A549 (cell line): ENCODE measurements at regions not wholly inside any gene's neighbourhood (a gene's known extent, or its start where the extent isn't known, plus 50 kb on each side); places are given as distances from the start of the nearest gene placed in this dataset.

Experiments
- EHMT2 ChIP-seq: fragments of 200-600 bp; sonication (generic); IDR thresholded peaks from 2 replicates; pipeline ENCODE4 v1.6.1; 2016; ENCODE audit warnings: antibody characterized with exemption, low read depth, mild to moderate bottlenecking, moderate library complexity
- EP300 ChIP-seq, 2 experiments: fragments of >200 bp; sonication (Bioruptor Twin); formaldehyde crosslinking; IDR thresholded peaks; 2 replicates in 1 of 2; 3 replicates in 1 of 2; pipeline ENCODE4 v1.6.1; 2016 to 2017
- KDM1A ChIP-seq: fragments of 200-600 bp; sonication (generic); IDR thresholded peaks from 2 replicates; pipeline ENCODE4 v1.6.1; 2016; ENCODE audit warnings: low read depth, mild to moderate bottlenecking
- RAD21 ChIP-seq, 2 experiments: fragments of >200 bp in 1 of 2; sonication (Bioruptor Twin) in 1 of 2; formaldehyde crosslinking in 1 of 2; IDR thresholded peaks in 1 of 2; conservative IDR thresholded peaks in 1 of 2; 2 replicates in 1 of 2; 3 replicates in 1 of 2; pipeline ENCODE4 v1.6.1; 2012 to 2018; ENCODE audit warnings: inconsistent platforms in 1 of 2
- SMC3 ChIP-seq: fragments of >200 bp; sonication (Bioruptor Twin); formaldehyde crosslinking; IDR thresholded peaks from 3 replicates; pipeline ENCODE4 v1.6.1; 2018; ENCODE audit warnings: inconsistent platforms
- SREBF2 ChIP-seq: fragments of 450-650 bp; IDR thresholded peaks from 2 replicates; pipeline ENCODE4 v1.6.1; 2014; ENCODE audit warnings: mild to moderate bottlenecking, moderate library complexity
- TF ChIP-seq, protein P1 (sequence below): fragments of >200 bp; sonication (Bioruptor Twin); formaldehyde crosslinking; IDR thresholded peaks from 3 replicates; pipeline ENCODE4 v1.5.1; 2016
- TF ChIP-seq, protein P2 (sequence below): fragments of 200-600 bp; sonication (generic); IDR thresholded peaks from 2 replicates; pipeline ENCODE4 v1.6.1; 2016; ENCODE audit warnings: antibody characterized with exemption, mild to moderate bottlenecking, moderate library complexity

GRCh38 chr7:68640103-68640502, 958.2 kb upstream of the AUTS2 start:
- TF ChIP-seq SREBF2 (no peak), RAD21 (conservative IDR thresholded peaks at IDR 0.05 in 1 of 2, IDR thresholded peaks at IDR 0.05 in 1 of 2) (no peak), SMC3 (no peak), EP300 (IDR thresholded peaks at IDR 0.05) (no peak), EHMT2 (no peak), KDM1A (no peak)
- TF ChIP-seq, protein P1, sequence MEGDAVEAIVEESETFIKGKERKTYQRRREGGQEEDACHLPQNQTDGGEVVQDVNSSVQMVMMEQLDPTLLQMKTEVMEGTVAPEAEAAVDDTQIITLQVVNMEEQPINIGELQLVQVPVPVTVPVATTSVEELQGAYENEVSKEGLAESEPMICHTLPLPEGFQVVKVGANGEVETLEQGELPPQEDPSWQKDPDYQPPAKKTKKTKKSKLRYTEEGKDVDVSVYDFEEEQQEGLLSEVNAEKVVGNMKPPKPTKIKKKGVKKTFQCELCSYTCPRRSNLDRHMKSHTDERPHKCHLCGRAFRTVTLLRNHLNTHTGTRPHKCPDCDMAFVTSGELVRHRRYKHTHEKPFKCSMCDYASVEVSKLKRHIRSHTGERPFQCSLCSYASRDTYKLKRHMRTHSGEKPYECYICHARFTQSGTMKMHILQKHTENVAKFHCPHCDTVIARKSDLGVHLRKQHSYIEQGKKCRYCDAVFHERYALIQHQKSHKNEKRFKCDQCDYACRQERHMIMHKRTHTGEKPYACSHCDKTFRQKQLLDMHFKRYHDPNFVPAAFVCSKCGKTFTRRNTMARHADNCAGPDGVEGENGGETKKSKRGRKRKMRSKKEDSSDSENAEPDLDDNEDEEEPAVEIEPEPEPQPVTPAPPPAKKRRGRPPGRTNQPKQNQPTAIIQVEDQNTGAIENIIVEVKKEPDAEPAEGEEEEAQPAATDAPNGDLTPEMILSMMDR: no peak
- TF ChIP-seq, protein P2, sequence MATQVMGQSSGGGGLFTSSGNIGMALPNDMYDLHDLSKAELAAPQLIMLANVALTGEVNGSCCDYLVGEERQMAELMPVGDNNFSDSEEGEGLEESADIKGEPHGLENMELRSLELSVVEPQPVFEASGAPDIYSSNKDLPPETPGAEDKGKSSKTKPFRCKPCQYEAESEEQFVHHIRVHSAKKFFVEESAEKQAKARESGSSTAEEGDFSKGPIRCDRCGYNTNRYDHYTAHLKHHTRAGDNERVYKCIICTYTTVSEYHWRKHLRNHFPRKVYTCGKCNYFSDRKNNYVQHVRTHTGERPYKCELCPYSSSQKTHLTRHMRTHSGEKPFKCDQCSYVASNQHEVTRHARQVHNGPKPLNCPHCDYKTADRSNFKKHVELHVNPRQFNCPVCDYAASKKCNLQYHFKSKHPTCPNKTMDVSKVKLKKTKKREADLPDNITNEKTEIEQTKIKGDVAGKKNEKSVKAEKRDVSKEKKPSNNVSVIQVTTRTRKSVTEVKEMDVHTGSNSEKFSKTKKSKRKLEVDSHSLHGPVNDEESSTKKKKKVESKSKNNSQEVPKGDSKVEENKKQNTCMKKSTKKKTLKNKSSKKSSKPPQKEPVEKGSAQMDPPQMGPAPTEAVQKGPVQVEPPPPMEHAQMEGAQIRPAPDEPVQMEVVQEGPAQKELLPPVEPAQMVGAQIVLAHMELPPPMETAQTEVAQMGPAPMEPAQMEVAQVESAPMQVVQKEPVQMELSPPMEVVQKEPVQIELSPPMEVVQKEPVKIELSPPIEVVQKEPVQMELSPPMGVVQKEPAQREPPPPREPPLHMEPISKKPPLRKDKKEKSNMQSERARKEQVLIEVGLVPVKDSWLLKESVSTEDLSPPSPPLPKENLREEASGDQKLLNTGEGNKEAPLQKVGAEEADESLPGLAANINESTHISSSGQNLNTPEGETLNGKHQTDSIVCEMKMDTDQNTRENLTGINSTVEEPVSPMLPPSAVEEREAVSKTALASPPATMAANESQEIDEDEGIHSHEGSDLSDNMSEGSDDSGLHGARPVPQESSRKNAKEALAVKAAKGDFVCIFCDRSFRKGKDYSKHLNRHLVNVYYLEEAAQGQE: no peak
